Keratinocyte (primary cell): ENCODE measurements at regions not wholly inside any gene's neighbourhood (a gene's known extent, or its start where the extent isn't known, plus 50 kb on each side); places are given as distances from the start of the nearest gene placed in this dataset.
A peak's percentile ranks its signal among the peaks of the same experiment; 100 is the strongest.

ENCODE experiments used
- DNase-seq: peaks from one replicate; pipeline ENCODE4 v3.0.0-alpha.2; 2011; ENCODE audit warnings: low read depth, missing footprints, low spot score
- FAIRE-seq: peaks from 2 replicates; lab custom pipeline; 2011; peaks lifted over from hg19 to GRCh38; lab: Jason Lieb, UNC
- H2AFZ ChIP-seq: 2 replicates; pipeline ENCODE4 v1.6.0; 2012; ENCODE audit warnings: low read length, control low read depth, inconsistent platforms; ENCODE audit not compliant: control insufficient read depth
- H3K27ac ChIP-seq: 2 replicates; pipeline ENCODE4 v1.5.1; 2011; ENCODE audit warnings: low read length; ENCODE audit not compliant: control insufficient read depth, insufficient read depth
- H3K27me3 ChIP-seq: 3 replicates; pipeline ENCODE4 v1.6.0; 2011; ENCODE audit warnings: low read length; ENCODE audit not compliant: control insufficient read depth, insufficient read depth; ENCODE audit errors: extremely low read depth
- H3K36me3 ChIP-seq, 2 experiments: 2 replicates in 1 of 2; 3 replicates in 1 of 2; pipeline ENCODE4 v1.5.1; 2011; ENCODE audit warnings: low read length in 2 of 2, mild to moderate bottlenecking in 1 of 2; ENCODE audit not compliant: control insufficient read depth in 2 of 2, insufficient read depth in 2 of 2; ENCODE audit errors: extremely low read depth in 1 of 2
- H3K4me1 ChIP-seq: 3 replicates; pipeline ENCODE4 v1.5.1; 2011; ENCODE audit warnings: low read length; ENCODE audit not compliant: control insufficient read depth, insufficient read depth; ENCODE audit errors: extremely low read depth
- H3K4me2 ChIP-seq: 3 replicates; pipeline ENCODE4 v1.6.0; 2011; ENCODE audit warnings: low read depth, low read length; ENCODE audit not compliant: control insufficient read depth, insufficient read depth; ENCODE audit errors: extremely low read depth
- H3K4me3 ChIP-seq, 3 experiments: fragments of 200-600 bp in 1 of 3; sonication (generic) in 1 of 3; 2 replicates in 2 of 3; 3 replicates in 1 of 3; pipeline ENCODE4 v1.5.1; 2011 to 2016; ENCODE audit warnings: low read length in 3 of 3, mild to moderate bottlenecking in 3 of 3, control low read depth in 2 of 3, inconsistent platforms in 1 of 3, low read depth in 1 of 3, mixed read lengths in 1 of 3, mixed run types in 1 of 3, moderate library complexity in 1 of 3; ENCODE audit not compliant: control insufficient read depth in 2 of 3, insufficient read depth in 2 of 3; ENCODE audit errors: extremely low read depth in 1 of 3
- H3K79me2 ChIP-seq: 2 replicates; pipeline ENCODE4 v1.6.0; 2012; ENCODE audit warnings: low read length; ENCODE audit not compliant: control insufficient read depth, insufficient read depth
- H3K9ac ChIP-seq: 3 replicates; pipeline ENCODE4 v1.6.0; 2011; ENCODE audit warnings: low read length; ENCODE audit not compliant: control insufficient read depth, insufficient read depth; ENCODE audit errors: extremely low read depth
- H3K9me1 ChIP-seq: 3 replicates; pipeline ENCODE4 v1.6.0; 2011; ENCODE audit warnings: low read length; ENCODE audit not compliant: control insufficient read depth, insufficient read depth; ENCODE audit errors: extremely low read depth
- H3K9me3 ChIP-seq: 2 replicates; pipeline ENCODE4 v1.5.1; 2012; ENCODE audit warnings: low read depth, low read length; ENCODE audit not compliant: control insufficient read depth
- H4K20me1 ChIP-seq: 3 replicates; pipeline ENCODE4 v1.6.0; 2011; ENCODE audit warnings: low read length; ENCODE audit not compliant: control insufficient read depth, insufficient read depth; ENCODE audit errors: extremely low read depth
- CTCF ChIP-seq, 3 experiments: IDR thresholded peaks in 1 of 3; conservative IDR thresholded peaks in 1 of 3; optimal IDR thresholded peaks in 1 of 3; 2 replicates in 2 of 3; 3 replicates in 1 of 3; pipeline versions ENCODE3 to v1.5.1; 2011; ENCODE audit warnings: low read length in 3 of 3, mild to moderate bottlenecking in 3 of 3, moderate library complexity in 2 of 3, control low read depth in 1 of 3, inconsistent platforms in 1 of 3; ENCODE audit not compliant: insufficient read depth in 2 of 3; ENCODE audit errors: extremely low read depth in 1 of 3
- EZH2 ChIP-seq: IDR thresholded peaks from one replicate; pipeline ENCODE4 v1.6.1; 2012; ENCODE audit warnings: inconsistent platforms, mild to moderate bottlenecking, low read length, moderate library complexity
- dilution Hi-C: fragments of 300-500 bp; cut with MboI; formaldehyde crosslinking; loops from one replicate; pipeline ENCODE4 v1.7.0; 2020; ENCODE audit warnings: low sequenced_read_pairs; ENCODE audit not compliant: extremely low pct_ligation_motif_present

- H3K4me2 ChIP-seq: no peak overlapping the region
- H4K20me1 ChIP-seq: no peaks in the 10 kb centered on the region
- dilution Hi-C loops: no loop called here
- H3K79me2 ChIP-seq: no peaks in the 10 kb centered on the region
- no peak overlapping the region for H3K27ac ChIP-seq
- H3K9me1 ChIP-seq: no peaks in the 10 kb centered on the region
- H3K36me3 ChIP-seq: no peaks in the 10 kb centered on the region
- DNase-seq: no peak
- H3K4me3 ChIP-seq: no peak overlapping the region
- H3K9ac ChIP-seq: no peak overlapping the region
- no peaks in the 10 kb centered on the region for H3K9me3 ChIP-seq
- H2AFZ ChIP-seq: no peak overlapping the region
- peaks cover 12% of the 10 kb centered on the region for H3K27me3 ChIP-seq
- TF ChIP-seq EZH2 (no peak), CTCF (optimal IDR thresholded peaks at IDR 0.05 in 1 of 3, IDR thresholded peaks at IDR 0.05 in 1 of 3, conservative IDR thresholded peaks at IDR 0.05 in 1 of 3; ENCODE audit: extremely low read depth in 1 of 3, insufficient read depth in 2 of 3, low read length in 3 of 3) (peak; percentile 45 to 60 (median 52))
- no peak for FAIRE-seq
- H3K4me1 ChIP-seq: no peaks in the 10 kb centered on the region
Observed at GRCh38 chr3:124078953-124079911, 87.3 kb upstream of the ROPN1 start.

- Histone ChIP-seq H2AFZ (no peak overlapping the region), H3K4me1 (no peaks in the 10 kb centered on the region), H3K27ac (no peak overlapping the region), H3K9me1 (no peaks in the 10 kb centered on the region), H3K79me2 (no peaks in the 10 kb centered on the region), H3K27me3 (peaks cover 12% of the 10 kb centered on the region), H4K20me1 (no peaks in the 10 kb centered on the region), H3K4me2 (no peak overlapping the region), H3K36me3 (no peaks in the 10 kb centered on the region), H3K9ac (no peak overlapping the region), H3K9me3 (no peaks in the 10 kb centered on the region), H3K4me3 (no peak overlapping the region)
- DNase-seq (no peak), FAIRE-seq (no peak)
- dilution Hi-C loops: no loop called here
- TF ChIP-seq EZH2 (no peak), CTCF (optimal IDR thresholded peaks at IDR 0.05 in 1 of 3, IDR thresholded peaks at IDR 0.05 in 1 of 3, conservative IDR thresholded peaks at IDR 0.05 in 1 of 3; ENCODE audit: extremely low read depth in 1 of 3, insufficient read depth in 2 of 3, low read length in 3 of 3) (no peak)
Observed at GRCh38 chr3:124079912-124080276, 88.0 kb upstream of the ROPN1 start.
